NCI-H69 (cell line): ENCODE measurements at regions not wholly inside any gene's neighbourhood (a gene's known extent, or its start where the extent isn't known, plus 50 kb on each side); places are given as distances from the start of the nearest gene placed in this dataset.
"Not testable (repeated sequence)": the region's sequence is repeated elsewhere in the genome, so short reads cannot be mapped to it uniquely, and the experiment has no call there.

Experiments used
- DNase-seq: peaks from one replicate; lab custom pipeline; 2025; lab: John Stamatoyannopoulos, UW

DNA sequence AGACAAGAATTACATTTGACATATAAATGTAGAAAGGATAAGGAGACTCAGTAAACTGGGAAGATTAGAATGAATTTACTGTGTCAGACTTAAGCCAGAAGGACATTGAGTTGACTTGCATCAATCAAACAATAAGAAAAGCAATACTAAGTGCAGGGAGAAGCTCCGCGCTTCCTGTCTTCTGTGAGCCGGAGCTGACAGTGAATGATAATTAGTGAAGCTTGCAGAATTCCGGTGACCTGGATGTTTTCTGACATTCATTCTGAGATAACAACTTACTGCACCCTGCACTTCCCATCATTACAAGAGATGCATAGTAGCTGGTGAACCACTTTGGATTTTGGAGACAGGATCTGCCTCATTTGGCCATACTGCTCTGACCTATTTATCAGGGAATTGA, 469.2 kb upstream of the PCDH20 start:
- no peak for DNase-seq

- peak; percentile 65 for DNase-seq
Measured at GRCh38 chr13:61880578-61881283, 465.1 kb upstream of the PCDH20 start.

GRCh38 chr13:61878565-61878964, 462.9 kb upstream of the PCDH20 start:
- not testable (repeated sequence) for DNase-seq

DNA sequence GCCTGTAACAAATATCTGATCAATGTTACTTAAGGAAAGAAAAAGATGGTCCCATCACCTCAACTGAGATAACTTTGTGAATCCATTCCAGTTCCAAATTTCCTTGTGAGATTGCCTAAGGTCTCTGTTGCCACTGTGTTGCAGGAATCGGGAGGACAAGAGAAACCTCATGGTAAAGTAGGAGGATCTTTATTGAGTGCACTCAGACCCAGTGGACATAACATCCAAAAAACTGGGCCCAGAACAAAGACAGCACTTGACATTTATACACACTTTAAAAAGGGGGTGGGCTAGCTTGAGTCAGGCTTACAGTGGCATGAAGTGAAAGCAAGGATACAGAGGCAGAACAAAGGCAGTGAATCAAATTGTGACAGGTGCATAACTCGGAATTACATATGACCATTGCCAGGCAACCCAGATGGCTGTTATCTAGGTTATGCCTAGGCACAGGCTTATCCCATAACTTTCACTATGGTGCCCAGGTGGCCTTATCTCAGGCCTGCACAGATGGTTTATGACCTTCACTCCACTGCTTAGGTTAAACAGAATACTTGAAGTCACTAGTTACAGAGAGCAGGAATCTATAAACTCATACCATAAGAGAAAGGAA, 459.4 kb upstream of the PCDH20 start:
- no peak for DNase-seq

DNA sequence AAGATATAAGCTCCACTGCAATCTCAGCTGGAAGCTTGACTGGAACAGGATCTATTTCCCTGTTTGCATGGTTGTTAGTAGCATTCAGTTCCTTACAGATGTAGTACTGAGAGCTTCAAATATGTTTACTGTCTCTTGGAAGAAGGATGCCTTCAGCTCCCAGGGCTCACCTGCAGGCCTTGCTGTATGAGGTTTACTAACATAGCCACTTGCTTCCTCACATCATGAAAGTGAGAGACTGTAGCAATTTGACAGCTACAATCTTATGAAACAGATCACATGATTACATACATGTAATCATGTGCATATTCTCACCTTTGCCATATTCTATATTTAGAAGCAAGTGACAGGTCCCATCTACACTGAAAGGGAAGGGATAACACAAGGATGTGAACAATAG, 458.1 kb upstream of the PCDH20 start:
- no peak for DNase-seq

- no peak for DNase-seq
Measured at GRCh38 chr13:61857198-61857597, 441.5 kb upstream of the PCDH20 start.

GRCh38 chr13:61852116-61852619, 436.5 kb upstream of the PCDH20 start:
- no peak for DNase-seq

DNA sequence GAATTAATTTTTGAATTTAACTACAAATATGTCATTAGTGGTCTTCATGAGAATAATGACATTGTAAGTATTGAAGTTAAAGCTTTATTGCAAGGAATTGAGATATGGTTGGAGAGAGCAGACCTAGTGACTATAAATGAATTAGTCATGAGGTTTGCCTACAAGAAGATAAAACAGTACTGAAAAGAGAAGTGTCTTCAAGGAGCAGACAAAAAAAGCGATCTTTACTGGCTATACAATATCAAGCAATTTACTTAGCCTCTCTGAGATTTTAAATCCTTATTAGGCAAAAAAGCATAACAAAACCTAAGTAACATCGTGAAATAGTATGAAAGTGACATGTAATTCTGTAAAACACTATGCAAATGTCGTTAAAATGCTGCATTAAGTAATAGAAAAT, 435.1 kb upstream of the PCDH20 start:
- DNase-seq: no peak

DNA sequence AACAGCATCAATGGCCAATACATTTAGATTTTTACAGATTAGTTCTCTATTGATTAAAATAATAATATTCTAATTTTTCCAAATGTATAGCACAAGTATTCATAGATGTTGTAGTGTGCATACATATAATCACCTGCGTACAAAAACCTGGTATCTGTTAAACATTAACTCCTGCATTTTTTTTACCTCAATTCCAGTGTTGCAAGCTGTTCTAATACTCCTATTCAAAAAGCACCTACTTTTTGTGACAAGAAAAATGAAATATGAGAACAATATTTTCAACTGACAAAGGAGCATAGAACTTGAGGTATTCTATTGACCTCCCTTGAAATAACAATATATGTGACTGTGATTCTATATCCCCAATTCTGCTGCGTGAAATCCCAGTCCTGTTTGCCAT, 422.9 kb upstream of the PCDH20 start:
- DNase-seq: no peak

DNA sequence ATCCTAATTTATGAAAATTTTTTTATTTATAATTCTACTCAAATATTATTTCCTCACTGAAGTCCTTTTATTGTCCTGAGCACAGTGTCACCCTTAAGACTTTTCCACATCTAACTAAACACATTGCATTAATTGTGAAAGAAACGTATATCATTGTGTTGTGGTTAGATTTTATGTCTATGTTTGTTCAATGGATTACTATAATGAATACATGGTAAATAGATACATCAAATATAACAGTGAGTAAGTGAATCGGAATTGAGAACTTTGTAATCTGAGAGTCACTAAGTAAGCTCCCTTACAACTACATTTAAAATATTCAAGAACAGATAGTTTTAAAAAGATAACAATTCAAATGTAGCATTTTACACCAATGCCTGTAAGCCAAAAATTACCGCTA, 417.6 kb upstream of the PCDH20 start:
- DNase-seq: no peak

DNA sequence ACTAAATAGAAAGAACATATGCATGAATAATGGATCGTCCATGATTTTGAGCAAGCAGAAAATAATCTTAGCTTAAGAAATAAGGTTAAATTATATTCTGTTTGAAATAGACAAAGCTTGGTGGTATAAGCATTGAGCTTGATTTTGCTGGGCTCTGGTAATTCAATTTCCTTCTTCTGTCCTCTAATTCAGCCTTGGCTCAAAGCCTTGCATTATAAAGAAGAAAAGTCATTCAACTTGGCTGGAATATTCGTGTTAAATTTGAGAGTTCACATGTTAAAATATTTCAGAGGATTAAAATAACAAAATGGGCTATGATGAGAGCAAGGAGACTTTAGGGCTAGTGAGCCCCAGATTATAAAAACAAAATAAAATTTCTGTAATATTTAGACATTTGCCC, 415.4 kb upstream of the PCDH20 start:
- DNase-seq: no peak

- DNase-seq: no peak
Measured at GRCh38 chr13:61830475-61830874, 414.8 kb upstream of the PCDH20 start.

GRCh38 chr13:61824168-61824567, 408.5 kb upstream of the PCDH20 start:
- no peak for DNase-seq

GRCh38 chr13:61812286-61812685, 396.6 kb upstream of the PCDH20 start:
- no peak for DNase-seq

GRCh38 chr13:61810065-61810464, 394.4 kb upstream of the PCDH20 start:
- DNase-seq: no peak

GRCh38 chr13:61797397-61797796, 381.7 kb upstream of the PCDH20 start:
- no peak for DNase-seq

DNA sequence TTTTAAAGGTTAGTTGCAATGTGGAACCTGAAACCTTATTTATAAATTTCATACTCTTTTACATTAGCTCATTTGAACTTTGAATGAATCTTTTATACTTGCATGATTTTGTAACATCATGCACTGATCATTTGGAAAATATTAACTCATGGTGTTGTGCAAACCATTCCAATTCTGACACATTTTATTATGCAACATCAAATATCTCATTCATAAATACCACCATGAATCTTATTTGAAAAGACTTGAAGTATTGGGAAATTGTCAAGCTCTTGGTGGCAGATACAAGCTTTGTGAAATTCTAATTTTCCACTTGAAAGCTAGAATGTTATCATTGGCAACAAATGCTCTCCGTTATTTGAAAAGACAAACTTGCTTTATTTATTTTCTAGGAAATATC, 379.9 kb upstream of the PCDH20 start:
- no peak for DNase-seq

GRCh38 chr13:61779456-61779855, 363.8 kb upstream of the PCDH20 start:
- no peak for DNase-seq

DNA sequence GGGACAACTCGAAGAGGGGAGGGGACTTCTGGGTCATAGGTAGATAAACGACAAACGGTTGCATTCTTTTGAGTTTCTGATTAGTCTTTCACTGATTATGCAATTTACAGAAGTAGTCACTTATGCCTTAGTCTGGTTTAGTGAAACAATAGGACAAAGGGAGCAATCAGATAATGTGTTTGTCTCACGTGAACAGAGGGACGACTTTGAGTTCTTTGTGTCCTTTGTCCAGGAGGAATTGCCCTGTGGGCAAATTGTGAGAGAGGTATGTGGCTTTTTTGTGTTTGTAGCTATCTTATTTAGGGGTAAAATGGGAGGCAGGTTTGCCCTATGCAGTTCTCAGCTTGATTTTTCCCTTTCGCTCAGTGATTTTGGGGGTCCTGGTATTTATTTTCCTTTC, 362.9 kb upstream of the PCDH20 start:
- DNase-seq: peak; percentile 11

GRCh38 chr13:61777899-61778298, 362.2 kb upstream of the PCDH20 start:
- no peak for DNase-seq

GRCh38 chr13:61777271-61777670, 361.6 kb upstream of the PCDH20 start:
- DNase-seq: peak; percentile 11

DNA sequence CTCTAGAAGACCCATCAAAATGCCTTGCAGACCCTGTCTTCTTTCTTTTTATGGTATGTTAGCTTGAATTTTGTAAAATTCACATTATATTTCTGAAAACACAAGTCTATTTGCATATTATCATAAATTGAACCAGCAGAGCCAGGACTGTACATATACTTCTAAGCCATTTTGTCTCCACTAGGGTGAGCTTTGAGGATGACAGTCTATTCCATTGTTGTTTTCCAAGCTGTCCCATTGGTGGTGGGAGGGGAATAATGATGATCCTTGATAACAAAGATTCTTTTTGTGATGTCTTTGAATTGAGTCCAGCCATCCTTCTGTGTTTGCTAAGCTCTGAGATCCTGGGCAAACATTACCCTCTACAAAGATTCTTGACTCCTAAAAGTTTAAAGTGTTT, 359.3 kb upstream of the PCDH20 start:
- DNase-seq: no peak

DNA sequence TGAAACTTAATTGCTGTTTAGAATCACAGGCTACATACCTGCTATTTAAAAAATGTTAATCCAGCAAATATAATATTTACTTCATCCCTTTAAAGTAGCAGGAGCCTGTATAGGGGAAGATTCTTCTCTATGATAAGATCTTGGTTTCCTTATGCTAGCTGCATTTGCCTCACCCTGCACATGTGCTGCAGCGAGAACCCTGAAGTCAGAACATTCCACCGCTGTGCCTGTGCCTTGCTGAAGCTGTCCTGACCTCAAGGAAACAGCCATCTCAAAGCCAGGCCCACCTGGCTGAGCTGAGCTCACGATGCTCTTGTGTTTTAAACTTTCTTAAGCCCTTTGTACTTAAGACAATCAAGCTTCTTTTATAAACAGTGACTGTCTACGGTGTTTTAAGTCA, 355.0 kb upstream of the PCDH20 start:
- DNase-seq: no peak

GRCh38 chr13:61768175-61768574, 352.5 kb upstream of the PCDH20 start:
- no peak for DNase-seq
